Body of pancreas (tissue), 4 donors: ENCODE measurements at regions not wholly inside any gene's neighbourhood (a gene's known extent, or its start where the extent isn't known, plus 50 kb on each side); places are given as distances from the start of the nearest gene placed in this dataset.
"Not testable (repeated sequence)": the region's sequence is repeated elsewhere in the genome, so short reads cannot be mapped to it uniquely, and the experiment has no call there.

Experiments
- CTCF ChIP-seq, 7 experiments: fragments of 450-650 bp in 4 of 7; fragments of 200-600 bp in 3 of 7; sonication (generic) in 3 of 7; IDR thresholded peaks; one replicate each; pipeline ENCODE4 v1.5.1; 2016 to 2019; ENCODE audit warnings: antibody characterized with exemption in 7 of 7
- POLR2A ChIP-seq, 3 donors: fragments of 450-650 bp; IDR thresholded peaks; one replicate each; pipeline ENCODE4 v1.6.1; 2016; ENCODE audit warnings: antibody characterized with exemption in 3 of 3, mild to moderate bottlenecking in 2 of 3

- not testable (repeated sequence) for TF ChIP-seq CTCF, POLR2A (IDR thresholded peaks at IDR 0.05)
Observed at GRCh38 chrX:63217549-63217948, 133.6 kb downstream of the SPIN4 start.
